ENCODE measurements at regions not wholly inside any gene's neighbourhood (a gene's known extent, or its start where the extent isn't known, plus 50 kb on each side); places are given as distances from the start of the nearest gene placed in this dataset.

DNA sequence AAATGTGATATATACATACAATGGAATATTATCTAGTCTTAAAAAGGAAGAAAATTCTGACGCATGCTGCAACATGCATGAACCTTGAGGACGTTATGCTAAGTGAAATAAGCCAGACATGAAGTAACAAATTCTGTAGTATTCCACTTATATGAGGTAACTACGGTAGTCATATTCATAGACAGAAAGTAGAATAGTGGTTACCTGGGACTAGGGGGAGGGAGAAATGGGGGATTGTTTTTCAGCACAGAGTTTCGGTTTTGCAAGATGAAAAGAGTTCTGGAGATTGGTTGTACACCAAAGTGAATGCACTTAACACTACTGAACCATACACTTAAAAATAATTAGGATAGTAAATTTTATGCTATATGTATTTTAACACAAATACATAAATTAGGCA is 192.3 kb upstream of the FOXN2 start:
- H3K9me3 ChIP-seq (ENCODE audit: control extremely low read depth in 1 of 5, control insufficient read depth in 4 of 5, insufficient read depth in 2 of 5, low read depth in 1 of 5, low read length in 4 of 5) = no peaks in the 10 kb centered on the region
- peaks cover 0 to 13% (median 4%) of the 10 kb centered on the region in 4 experiments for H3K4me1 ChIP-seq (ENCODE audit: control extremely low read depth in 1 of 4, control insufficient read depth in 4 of 4, insufficient read depth in 4 of 4, low read length in 3 of 4)
- H3K27ac ChIP-seq (ENCODE audit: insufficient read depth in 1 of 2, low read depth in 1 of 2, low read length in 2 of 2, poor library complexity in 1 of 2, severe bottlenecking in 2 of 2) = no peak overlapping the region
- CTCF ChIA-PET = no interaction called here
- WGBS (ENCODE audit: insufficient coverage) = 100% methylated on average over 2 of the region's 4 CpGs
- no peaks in the 10 kb centered on the region for H3K36me3 ChIP-seq (ENCODE audit: control insufficient read depth in 4 of 4, insufficient read depth in 4 of 4, low read length in 3 of 4)
- no peak overlapping the region for H3K4me3 ChIP-seq (ENCODE audit: control insufficient read depth in 1 of 7, extremely low read depth in 1 of 7, insufficient read depth in 4 of 7, low read depth in 2 of 7, low read length in 6 of 7)
- POLR2A ChIA-PET = no interaction called here
- DNase-seq = no peak
- H3K27me3 ChIP-seq (replicated peaks in 2 of 5; ENCODE audit: control insufficient read depth in 4 of 5, insufficient read depth in 5 of 5, low read length in 4 of 5) = no peaks in the 10 kb centered on the region

GRCh38 chr2:48124592-48124991 is 189.9 kb upstream of the FOXN2 start:
- H3K4me1 ChIP-seq (ENCODE audit: control extremely low read depth in 1 of 4, control insufficient read depth in 4 of 4, insufficient read depth in 4 of 4, low read length in 3 of 4) = peaks cover 0 to 13% (median 4%) of the 10 kb centered on the region in 4 experiments
- no peak overlapping the region for H3K27ac ChIP-seq (ENCODE audit: insufficient read depth in 1 of 2, low read depth in 1 of 2, low read length in 2 of 2, poor library complexity in 1 of 2, severe bottlenecking in 2 of 2)
- H3K9me3 ChIP-seq (ENCODE audit: control extremely low read depth in 1 of 5, control insufficient read depth in 4 of 5, insufficient read depth in 2 of 5, low read depth in 1 of 5, low read length in 4 of 5) = peaks cover 0 to 3% (median 0%) of the 10 kb centered on the region in 5 experiments
- H3K27me3 ChIP-seq (replicated peaks in 2 of 5; ENCODE audit: control insufficient read depth in 4 of 5, insufficient read depth in 5 of 5, low read length in 4 of 5) = no peaks in the 10 kb centered on the region
- POLR2A ChIA-PET = interaction anchor here (0.6 kb wide), 1 partner anchor 95 kb away, joined by 3 read pairs; no protein-coding TSS in a partner anchor
- no peaks in the 10 kb centered on the region for H3K36me3 ChIP-seq (ENCODE audit: control insufficient read depth in 4 of 4, insufficient read depth in 4 of 4, low read length in 3 of 4)
- 73% methylated on average over 1 of the region's 1 CpG for WGBS (ENCODE audit: insufficient coverage)
- no peak for DNase-seq
- CTCF ChIA-PET = interaction anchor here (0.7 to 1.7 kb wide), 2 partner anchors 11 to 129 kb away, joined by 3 read pairs; no protein-coding TSS in a partner anchor
- H3K4me3 ChIP-seq (ENCODE audit: control insufficient read depth in 1 of 7, extremely low read depth in 1 of 7, insufficient read depth in 4 of 7, low read depth in 2 of 7, low read length in 6 of 7) = no peak overlapping the region

GRCh38 chr2:48126162-48126561 is 188.3 kb upstream of the FOXN2 start:
- no peak overlapping the region for H3K27ac ChIP-seq (ENCODE audit: insufficient read depth in 1 of 2, low read depth in 1 of 2, low read length in 2 of 2, poor library complexity in 1 of 2, severe bottlenecking in 2 of 2)
- H3K36me3 ChIP-seq (ENCODE audit: control insufficient read depth in 4 of 4, insufficient read depth in 4 of 4, low read length in 3 of 4) = no peaks in the 10 kb centered on the region
- H3K4me3 ChIP-seq (ENCODE audit: control insufficient read depth in 1 of 7, extremely low read depth in 1 of 7, insufficient read depth in 4 of 7, low read depth in 2 of 7, low read length in 6 of 7) = no peak overlapping the region
- H3K27me3 ChIP-seq (replicated peaks in 2 of 5; ENCODE audit: control insufficient read depth in 4 of 5, insufficient read depth in 5 of 5, low read length in 4 of 5) = no peaks in the 10 kb centered on the region
- ChIA-PET POLR2A (interaction anchor here (0.6 kb wide), 1 partner anchor 287 kb away, joined by 3 read pairs; no protein-coding TSS in a partner anchor), CTCF (no interaction called here)
- no peak for DNase-seq
- peaks cover 0 to 6% (median 2%) of the 10 kb centered on the region in 4 experiments for H3K4me1 ChIP-seq (ENCODE audit: control extremely low read depth in 1 of 4, control insufficient read depth in 4 of 4, insufficient read depth in 4 of 4, low read length in 3 of 4)
- H3K9me3 ChIP-seq (ENCODE audit: control extremely low read depth in 1 of 5, control insufficient read depth in 4 of 5, insufficient read depth in 2 of 5, low read depth in 1 of 5, low read length in 4 of 5) = peaks cover 0 to 4% (median 0%) of the 10 kb centered on the region in 5 experiments
- 93% methylated on average over 3 of the region's 3 CpGs for WGBS (ENCODE audit: insufficient coverage)

DNA sequence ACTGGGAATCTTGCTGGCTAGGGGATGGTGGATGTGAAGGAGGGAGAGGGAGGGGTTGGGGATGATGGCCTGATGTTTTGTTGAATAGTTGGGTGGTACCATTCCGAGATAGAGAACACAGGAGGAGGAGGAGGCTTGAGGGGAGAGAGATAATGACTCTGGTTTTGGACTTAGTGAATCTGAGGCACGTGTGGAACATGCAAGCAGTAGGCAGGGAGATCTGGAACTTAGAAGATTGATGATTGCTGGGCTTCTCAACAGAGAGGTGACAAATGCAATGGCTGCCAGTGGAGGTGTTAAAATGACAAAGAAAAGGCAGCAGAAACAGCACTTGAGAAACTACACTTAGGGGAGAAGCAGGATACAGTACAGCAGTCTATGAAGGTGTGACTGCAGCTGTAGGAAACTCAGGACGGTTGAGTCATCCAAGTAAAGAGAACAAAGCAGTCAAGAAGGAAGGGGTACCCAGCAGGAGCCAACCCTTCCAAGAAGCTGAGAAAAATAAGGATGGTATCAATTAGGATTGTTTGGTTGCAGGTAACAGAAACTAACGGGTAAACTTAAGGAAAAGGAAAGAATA is 186.8 kb upstream of the FOXN2 start:
- Histone ChIP-seq H3K27ac (ENCODE audit: insufficient read depth in 1 of 2, low read depth in 1 of 2, low read length in 2 of 2, poor library complexity in 1 of 2, severe bottlenecking in 2 of 2) (no peak overlapping the region), H3K4me3 (ENCODE audit: control insufficient read depth in 1 of 7, extremely low read depth in 1 of 7, insufficient read depth in 4 of 7, low read depth in 2 of 7, low read length in 6 of 7) (no peak overlapping the region), H3K9me3 (ENCODE audit: control extremely low read depth in 1 of 5, control insufficient read depth in 4 of 5, insufficient read depth in 2 of 5, low read depth in 1 of 5, low read length in 4 of 5) (peaks cover 0 to 4% (median 0%) of the 10 kb centered on the region in 5 experiments), H3K27me3 (replicated peaks in 2 of 5; ENCODE audit: control insufficient read depth in 4 of 5, insufficient read depth in 5 of 5, low read length in 4 of 5) (no peaks in the 10 kb centered on the region), H3K36me3 (ENCODE audit: control insufficient read depth in 4 of 4, insufficient read depth in 4 of 4, low read length in 3 of 4) (no peaks in the 10 kb centered on the region), H3K4me1 (ENCODE audit: control extremely low read depth in 1 of 4, control insufficient read depth in 4 of 4, insufficient read depth in 4 of 4, low read length in 3 of 4) (no peaks in the 10 kb centered on the region)
- DNase-seq = no peak
- CTCF ChIA-PET = no interaction called here
- POLR2A ChIA-PET = interaction anchor here (0.6 kb wide), 1 partner anchor 279 kb away, joined by 3 read pairs; no protein-coding TSS in a partner anchor
- WGBS (ENCODE audit: insufficient coverage) = 95% methylated on average over 4 of the region's 4 CpGs

- CTCF ChIA-PET = interaction anchor here (1.1 kb wide), 1 partner anchor 62 kb away, joined by 4 read pairs; no protein-coding TSS in a partner anchor
- Histone ChIP-seq H3K4me3 (ENCODE audit: control insufficient read depth in 1 of 7, extremely low read depth in 1 of 7, insufficient read depth in 4 of 7, low read depth in 2 of 7, low read length in 6 of 7) (no peak overlapping the region), H3K4me1 (ENCODE audit: control extremely low read depth in 1 of 4, control insufficient read depth in 4 of 4, insufficient read depth in 4 of 4, low read length in 3 of 4) (no peaks in the 10 kb centered on the region), H3K9me3 (ENCODE audit: control extremely low read depth in 1 of 5, control insufficient read depth in 4 of 5, insufficient read depth in 2 of 5, low read depth in 1 of 5, low read length in 4 of 5) (peaks cover 0 to 4% (median 0%) of the 10 kb centered on the region in 5 experiments), H3K27me3 (replicated peaks in 2 of 5; ENCODE audit: control insufficient read depth in 4 of 5, insufficient read depth in 5 of 5, low read length in 4 of 5) (no peaks in the 10 kb centered on the region), H3K27ac (ENCODE audit: insufficient read depth in 1 of 2, low read depth in 1 of 2, low read length in 2 of 2, poor library complexity in 1 of 2, severe bottlenecking in 2 of 2) (no peak overlapping the region), H3K36me3 (ENCODE audit: control insufficient read depth in 4 of 4, insufficient read depth in 4 of 4, low read length in 3 of 4) (no peaks in the 10 kb centered on the region)
- DNase-seq = no peak
- 100% methylated on average over 1 of the region's 1 CpG for WGBS (ENCODE audit: insufficient coverage)
- POLR2A ChIA-PET = no interaction called here
Measured at GRCh38 chr2:48129293-48129950, 185.1 kb upstream of the FOXN2 start.

DNA sequence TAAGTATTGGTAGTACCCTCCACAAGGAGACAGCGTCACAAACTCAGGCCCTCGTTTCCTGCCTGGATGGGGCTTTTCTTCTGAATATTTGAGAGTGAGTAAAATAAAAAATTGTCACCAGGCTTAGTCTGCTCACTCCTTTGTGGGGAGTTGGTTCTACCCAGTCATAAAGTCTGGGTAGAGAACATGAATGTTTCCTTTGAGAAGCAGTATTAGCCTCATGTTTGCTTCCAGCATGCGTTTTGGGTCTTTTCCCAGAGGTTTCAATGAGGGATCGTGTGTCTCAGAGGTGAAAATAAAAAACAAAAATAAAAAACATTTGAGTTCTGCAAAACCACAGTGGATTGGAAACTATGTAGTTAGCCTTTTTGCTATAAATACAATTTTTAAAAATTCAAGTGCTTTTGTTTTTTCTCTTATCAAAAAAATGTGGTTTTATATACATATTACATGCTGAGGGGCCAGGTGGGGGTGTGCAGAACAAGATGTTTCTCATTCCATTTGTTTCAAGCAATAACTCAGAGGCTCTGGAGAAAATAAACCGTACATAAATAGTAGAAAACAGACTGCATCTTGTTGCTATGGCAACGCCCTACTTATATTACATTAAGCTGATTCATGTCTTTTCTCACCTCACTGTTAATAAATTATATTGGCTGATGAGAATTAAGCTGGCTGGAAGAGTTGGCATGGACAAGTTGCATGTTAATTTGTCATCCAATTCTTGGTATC is 182.8 kb upstream of the FOXN2 start:
- 100% methylated on average over 1 of the region's 6 CpGs for WGBS (ENCODE audit: insufficient coverage)
- no peak overlapping the region for H3K27ac ChIP-seq (ENCODE audit: insufficient read depth in 1 of 2, low read depth in 1 of 2, low read length in 2 of 2, poor library complexity in 1 of 2, severe bottlenecking in 2 of 2)
- no peaks in the 10 kb centered on the region for H3K4me1 ChIP-seq (ENCODE audit: control extremely low read depth in 1 of 4, control insufficient read depth in 4 of 4, insufficient read depth in 4 of 4, low read length in 3 of 4)
- DNase-seq = peak; percentile 43 to 88 (median 82)
- H3K4me3 ChIP-seq (ENCODE audit: control insufficient read depth in 1 of 7, extremely low read depth in 1 of 7, insufficient read depth in 4 of 7, low read depth in 2 of 7, low read length in 6 of 7) = no peak overlapping the region
- no peaks in the 10 kb centered on the region for H3K27me3 ChIP-seq (replicated peaks in 2 of 5; ENCODE audit: control insufficient read depth in 4 of 5, insufficient read depth in 5 of 5, low read length in 4 of 5)
- CTCF ChIA-PET = no interaction called here
- POLR2A ChIA-PET = no interaction called here
- no peaks in the 10 kb centered on the region for H3K36me3 ChIP-seq (ENCODE audit: control insufficient read depth in 4 of 4, insufficient read depth in 4 of 4, low read length in 3 of 4)
- peaks cover 0 to 7% (median 3%) of the 10 kb centered on the region in 5 experiments for H3K9me3 ChIP-seq (ENCODE audit: control extremely low read depth in 1 of 5, control insufficient read depth in 4 of 5, insufficient read depth in 2 of 5, low read depth in 1 of 5, low read length in 4 of 5)

GRCh38 chr2:48132271-48132625 is 182.2 kb upstream of the FOXN2 start:
- Histone ChIP-seq H3K4me1 (ENCODE audit: control extremely low read depth in 1 of 4, control insufficient read depth in 4 of 4, insufficient read depth in 4 of 4, low read length in 3 of 4) (no peaks in the 10 kb centered on the region), H3K27ac (ENCODE audit: insufficient read depth in 1 of 2, low read depth in 1 of 2, low read length in 2 of 2, poor library complexity in 1 of 2, severe bottlenecking in 2 of 2) (no peak overlapping the region), H3K27me3 (replicated peaks in 2 of 5; ENCODE audit: control insufficient read depth in 4 of 5, insufficient read depth in 5 of 5, low read length in 4 of 5) (no peaks in the 10 kb centered on the region), H3K4me3 (ENCODE audit: control insufficient read depth in 1 of 7, extremely low read depth in 1 of 7, insufficient read depth in 4 of 7, low read depth in 2 of 7, low read length in 6 of 7) (no peak overlapping the region), H3K9me3 (ENCODE audit: control extremely low read depth in 1 of 5, control insufficient read depth in 4 of 5, insufficient read depth in 2 of 5, low read depth in 1 of 5, low read length in 4 of 5) (peaks cover 0 to 7% (median 3%) of the 10 kb centered on the region in 5 experiments), H3K36me3 (ENCODE audit: control insufficient read depth in 4 of 4, insufficient read depth in 4 of 4, low read length in 3 of 4) (no peaks in the 10 kb centered on the region)
- no peak for DNase-seq
- ChIA-PET CTCF (no interaction called here), POLR2A (no interaction called here)
- no CpG with 5 or more reads among the region's 7 CpGs for WGBS (ENCODE audit: insufficient coverage)

All from common myeloid progenitor, CD34-positive (primary cell).